HG03460 (cell line): ENCODE measurements at regions not wholly inside any gene's neighbourhood (a gene's known extent, or its start where the extent isn't known, plus 50 kb on each side); places are given as distances from the start of the nearest gene placed in this dataset.
"Not testable (repeated sequence)": the region's sequence is repeated elsewhere in the genome, so short reads cannot be mapped to it uniquely, and the experiment has no call there.

Experiments used
- ATAC-seq: cut with Tn5 transposase; IDR thresholded peaks from one replicate; pipeline ENCODE4 v1.9.1; 2021; ENCODE audit not compliant: unreplicated experiment

- ATAC-seq = no peak
Measured at GRCh38 chr10:64771253-64772050, 1250.3 kb downstream of the REEP3 start.

- ATAC-seq = no peak
Measured at GRCh38 chr10:64773357-64773756, 1252.2 kb downstream of the REEP3 start.

GRCh38 chr10:64784451-64784850, 1263.2 kb downstream of the REEP3 start:
- ATAC-seq = not testable (repeated sequence)

- ATAC-seq = no peak
Measured at GRCh38 chr10:64785816-64786215, 1264.6 kb downstream of the REEP3 start.

- ATAC-seq = no peak
Measured at GRCh38 chr10:64786989-64787388, 1265.8 kb downstream of the REEP3 start.

GRCh38 chr10:64795847-64796246, 1274.6 kb downstream of the REEP3 start:
- no peak for ATAC-seq

- ATAC-seq = no peak
Measured at GRCh38 chr10:64798297-64798696, 1277.1 kb downstream of the REEP3 start.

GRCh38 chr10:64808233-64808632, 1287.0 kb downstream of the REEP3 start:
- not testable (repeated sequence) for ATAC-seq

GRCh38 chr10:64810046-64810445, 1288.8 kb downstream of the REEP3 start:
- not testable (repeated sequence) for ATAC-seq

- ATAC-seq = no peak
Measured at GRCh38 chr10:64813391-64813790, 1292.2 kb downstream of the REEP3 start.

- ATAC-seq = no peak
Measured at GRCh38 chr10:64814201-64814600, 1293.0 kb downstream of the REEP3 start.

- ATAC-seq = no peak
Measured at GRCh38 chr10:64829888-64830412, 1308.7 kb downstream of the REEP3 start.

- ATAC-seq = no peak
Measured at GRCh38 chr10:64830869-64831268, 1309.7 kb downstream of the REEP3 start.

GRCh38 chr10:64840341-64840740, 1319.1 kb downstream of the REEP3 start:
- no peak for ATAC-seq

GRCh38 chr10:64846700-64847099, 1325.5 kb downstream of the REEP3 start:
- no peak for ATAC-seq

GRCh38 chr10:64855941-64856340, 1334.7 kb downstream of the REEP3 start:
- no peak for ATAC-seq

- ATAC-seq = no peak
Measured at GRCh38 chr10:64859911-64860310, 1338.7 kb downstream of the REEP3 start.

- ATAC-seq = no peak
Measured at GRCh38 chr10:64863836-64864235, 1342.6 kb downstream of the REEP3 start.

GRCh38 chr10:64867501-64867962, 1346.3 kb downstream of the REEP3 start:
- ATAC-seq = no peak

- ATAC-seq = no peak
Measured at GRCh38 chr10:64873088-64873487, 1351.9 kb downstream of the REEP3 start.

- ATAC-seq = no peak
Measured at GRCh38 chr10:64873959-64874358, 1352.8 kb downstream of the REEP3 start.

- no peak for ATAC-seq
Measured at GRCh38 chr10:64880546-64880945, 1359.3 kb downstream of the REEP3 start.

- no peak for ATAC-seq
Measured at GRCh38 chr10:64881257-64881656, 1360.1 kb downstream of the REEP3 start.
